ENCODE measurements at regions not wholly inside any gene's neighbourhood (a gene's known extent, or its start where the extent isn't known, plus 50 kb on each side); places are given as distances from the start of the nearest gene placed in this dataset.

- DNase-seq = no peak
Measured at GRCh38 chr22:47647720-47648119, 885.3 kb downstream of the TBC1D22A start.

DNA sequence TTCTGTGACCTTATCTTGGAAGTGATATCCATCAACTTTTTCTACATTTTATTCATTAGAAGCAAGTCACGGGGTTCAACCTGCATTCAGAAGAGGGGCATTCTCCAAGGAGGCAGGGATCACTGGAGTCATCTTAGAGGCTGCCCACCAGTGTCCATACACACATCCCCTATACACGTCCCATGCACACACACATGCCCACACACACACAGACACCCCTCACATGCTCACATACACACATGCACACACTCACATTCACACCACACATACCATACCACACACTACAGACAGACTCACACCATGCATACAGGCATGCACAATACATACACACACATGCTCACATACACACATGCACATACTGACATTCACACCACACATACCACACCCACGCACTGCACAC lies 884.7 kb downstream of the TBC1D22A start:
- no peak for DNase-seq

GRCh38 chr22:47645923-47646322 lies 883.5 kb downstream of the TBC1D22A start:
- DNase-seq = no peak

DNA sequence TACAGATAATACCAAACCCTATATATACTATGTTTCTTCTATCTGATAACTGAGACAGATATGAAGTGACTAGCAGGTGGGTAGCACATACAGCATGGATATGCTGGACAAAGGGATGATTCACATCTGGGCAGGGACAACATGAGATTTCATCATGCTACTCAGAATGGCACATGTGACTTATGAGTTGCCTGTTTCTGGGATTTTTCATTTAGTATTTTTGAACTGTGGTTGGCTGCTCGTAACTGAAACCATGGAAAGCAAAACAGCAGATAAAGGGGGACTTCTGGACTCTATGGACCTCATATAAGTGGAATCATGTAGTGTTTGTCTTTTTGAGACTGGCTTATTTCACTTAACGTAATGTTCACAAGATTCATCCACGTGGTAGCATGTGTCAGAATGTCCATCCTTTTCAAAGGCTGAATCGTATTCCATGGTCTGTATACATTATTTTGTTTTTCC lies 883.0 kb downstream of the TBC1D22A start:
- DNase-seq = no peak

DNA sequence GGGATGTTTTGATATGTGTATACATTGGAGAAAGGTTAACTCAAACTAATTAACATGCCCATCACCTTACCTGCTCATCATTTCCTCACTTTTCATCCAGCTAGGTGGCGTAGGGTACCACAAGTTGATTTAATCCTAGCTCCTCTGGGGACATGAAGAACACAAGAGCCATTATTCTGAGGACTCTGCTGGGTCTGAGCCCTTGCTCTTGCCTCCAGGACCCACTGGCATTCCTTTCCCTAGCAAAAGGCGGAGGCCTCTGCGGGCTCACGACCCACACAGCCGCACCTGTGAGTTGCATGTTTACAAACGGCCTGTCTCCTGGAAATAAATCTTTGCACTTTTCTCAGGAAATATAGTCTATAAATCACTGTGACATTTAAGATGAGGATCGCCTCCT lies 871.9 kb downstream of the TBC1D22A start:
- no peak for DNase-seq

DNA sequence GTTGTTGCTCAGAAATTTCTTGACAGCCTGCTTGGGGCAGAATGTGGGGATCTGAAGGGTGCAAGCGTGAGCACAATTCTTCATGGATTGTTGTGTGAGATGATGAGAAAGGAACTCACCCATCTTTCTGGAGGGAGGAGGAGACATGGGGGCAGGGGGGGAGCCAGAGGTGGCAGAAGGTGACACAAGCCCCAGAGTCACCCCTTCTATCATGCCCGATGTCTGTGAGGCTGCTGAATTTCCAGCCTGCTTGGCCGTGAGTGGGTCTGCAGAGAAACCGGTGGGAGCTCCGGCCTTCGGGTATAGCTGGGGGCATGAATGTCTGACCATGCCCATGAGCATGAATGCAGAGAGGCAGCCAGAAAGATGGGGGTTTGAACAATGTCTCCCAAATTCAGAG lies 870.7 kb downstream of the TBC1D22A start:
- no peak for DNase-seq

DNA sequence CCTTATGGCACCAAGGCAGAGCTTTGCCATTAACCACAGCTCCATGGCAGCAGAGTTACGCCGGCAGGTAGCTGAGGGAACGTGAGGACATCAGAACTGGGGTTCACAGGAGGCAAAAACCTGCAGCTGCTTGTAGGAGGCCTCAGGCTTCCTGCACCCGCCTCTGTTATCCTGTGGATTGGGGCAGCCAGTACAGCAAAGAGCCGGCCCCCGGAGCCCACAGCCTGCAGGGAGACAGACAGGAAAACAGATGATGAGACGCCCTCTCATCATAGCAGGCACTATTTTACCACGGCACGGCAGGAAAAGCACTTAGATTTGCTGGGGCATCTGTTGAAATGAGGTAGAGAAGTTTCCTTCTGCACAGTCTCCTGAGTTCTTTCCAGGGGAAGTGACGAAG lies 870.3 kb downstream of the TBC1D22A start:
- no peak for DNase-seq

DNA sequence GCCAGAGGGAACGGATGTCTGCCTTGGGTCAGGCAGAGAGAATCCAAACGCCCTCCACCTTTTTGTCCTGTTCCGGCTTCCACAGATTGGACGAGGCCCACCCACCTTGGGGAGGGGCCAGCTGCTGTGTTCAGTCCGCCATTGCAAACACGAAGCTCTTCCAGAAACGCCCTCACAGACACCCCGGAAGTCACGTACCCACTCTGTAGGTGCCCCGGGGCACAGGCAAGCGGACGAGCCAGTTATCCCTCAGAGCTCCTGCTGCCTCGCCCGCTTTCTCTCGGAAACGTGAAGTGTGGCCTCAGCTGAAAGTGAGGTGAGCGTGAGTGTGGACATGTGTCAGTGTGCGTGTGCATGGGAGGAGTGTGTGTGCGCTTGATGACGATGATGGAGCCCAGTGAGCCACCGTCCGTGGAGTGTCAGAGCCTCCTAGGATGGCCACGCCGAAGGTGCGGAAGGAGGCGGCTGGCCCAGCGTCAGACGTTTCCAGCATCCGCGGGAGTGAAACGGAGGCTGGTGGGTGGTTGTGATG lies 869.2 kb downstream of the TBC1D22A start:
- no peak for DNase-seq

GRCh38 chr22:47630741-47631534 lies 868.5 kb downstream of the TBC1D22A start:
- no peak for DNase-seq

GRCh38 chr22:47629791-47630655 lies 867.6 kb downstream of the TBC1D22A start:
- no peak for DNase-seq

DNA sequence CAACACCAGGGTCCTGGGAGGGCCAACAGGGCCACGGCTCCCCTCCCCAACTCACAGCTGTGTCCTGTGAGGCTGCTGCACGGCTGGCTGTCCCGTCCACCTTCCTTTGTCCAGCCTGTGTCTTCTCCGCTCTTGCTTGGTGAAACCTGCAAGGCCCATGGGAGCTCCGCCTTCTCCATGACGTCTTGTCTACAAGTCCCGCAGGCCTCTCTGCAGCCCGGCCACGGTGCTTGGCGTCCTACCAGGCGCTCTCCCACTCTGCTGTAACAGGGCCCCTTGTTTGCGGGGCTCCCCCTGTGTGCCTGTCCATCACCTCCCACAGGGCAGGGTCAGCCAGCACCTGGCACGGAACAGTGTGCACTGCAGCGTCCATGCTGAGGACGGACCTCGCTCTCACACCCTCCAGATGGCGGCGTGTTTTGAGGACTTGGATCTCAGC lies 866.8 kb downstream of the TBC1D22A start:
- no peak for DNase-seq

GRCh38 chr22:47628477-47629272 lies 866.2 kb downstream of the TBC1D22A start:
- DNase-seq = no peak

DNA sequence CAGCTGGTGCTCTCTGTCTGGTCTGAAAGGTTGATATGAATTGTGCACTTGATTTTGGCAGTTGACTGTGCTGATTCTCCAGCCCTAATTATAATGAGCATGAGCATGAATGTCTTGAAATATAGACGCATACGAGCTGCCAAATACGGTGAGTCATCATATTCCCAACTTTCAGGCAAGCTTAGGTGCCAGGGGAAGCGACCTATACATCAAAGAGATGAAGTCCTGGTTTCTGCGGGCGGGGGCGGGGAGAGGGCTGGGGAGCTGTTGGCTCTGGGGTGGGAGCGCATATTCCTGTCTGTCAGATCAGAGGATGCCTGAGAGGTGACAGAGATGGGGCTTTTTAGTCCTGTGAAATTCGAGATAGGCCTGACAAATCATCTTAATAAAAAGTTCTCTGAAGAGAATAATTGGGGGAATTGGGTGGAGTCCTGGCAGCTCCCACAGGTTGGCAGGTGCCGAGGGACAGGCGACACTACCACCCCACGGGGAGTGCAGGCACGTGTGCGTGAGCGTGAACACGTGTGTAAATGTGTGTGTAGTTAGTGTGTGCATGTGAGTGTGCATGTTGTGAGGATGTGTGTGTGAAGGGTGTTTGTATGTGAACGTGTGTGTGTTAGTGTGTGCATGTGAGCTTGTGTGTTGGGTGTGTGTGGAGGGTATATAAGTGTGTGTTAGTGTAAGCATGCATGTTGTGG lies 865.3 kb downstream of the TBC1D22A start:
- DNase-seq = no peak

- DNase-seq = no peak
Measured at GRCh38 chr22:47626428-47627390, 864.3 kb downstream of the TBC1D22A start.

- DNase-seq = no peak
Measured at GRCh38 chr22:47625531-47626427, 863.3 kb downstream of the TBC1D22A start.

- DNase-seq = no peak
Measured at GRCh38 chr22:47625013-47625385, 862.5 kb downstream of the TBC1D22A start.

- no peak for DNase-seq
Measured at GRCh38 chr22:47624252-47625012, 862.0 kb downstream of the TBC1D22A start.

GRCh38 chr22:47623763-47624148 lies 861.3 kb downstream of the TBC1D22A start:
- DNase-seq = no peak
